ENCODE measurements at regions not wholly inside any gene's neighbourhood (a gene's known extent, or its start where the extent isn't known, plus 50 kb on each side); places are given as distances from the start of the nearest gene placed in this dataset.

DNA sequence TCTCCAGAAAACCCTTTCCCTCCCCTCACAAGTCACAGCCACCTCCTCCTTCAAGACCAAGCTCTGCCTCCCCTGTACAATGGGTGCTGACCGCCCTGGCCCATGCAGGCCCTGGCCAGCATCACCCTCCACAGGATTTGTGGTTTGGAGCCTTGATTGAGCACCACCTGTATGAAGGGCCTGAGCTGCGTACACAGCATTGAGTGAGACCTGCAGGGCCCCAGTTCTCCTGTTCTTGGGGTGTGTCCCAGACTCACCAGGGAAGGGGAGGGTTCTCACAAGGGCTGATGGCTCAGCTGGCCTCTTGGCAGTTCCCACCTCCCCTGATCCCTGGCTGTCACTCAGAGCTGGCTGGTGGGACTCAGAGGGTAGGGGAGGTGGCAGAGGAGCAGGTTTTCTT is 63.7 kb upstream of the IER5L start:
- DNase-seq (ENCODE audit: low spot score) = no peak

DNA sequence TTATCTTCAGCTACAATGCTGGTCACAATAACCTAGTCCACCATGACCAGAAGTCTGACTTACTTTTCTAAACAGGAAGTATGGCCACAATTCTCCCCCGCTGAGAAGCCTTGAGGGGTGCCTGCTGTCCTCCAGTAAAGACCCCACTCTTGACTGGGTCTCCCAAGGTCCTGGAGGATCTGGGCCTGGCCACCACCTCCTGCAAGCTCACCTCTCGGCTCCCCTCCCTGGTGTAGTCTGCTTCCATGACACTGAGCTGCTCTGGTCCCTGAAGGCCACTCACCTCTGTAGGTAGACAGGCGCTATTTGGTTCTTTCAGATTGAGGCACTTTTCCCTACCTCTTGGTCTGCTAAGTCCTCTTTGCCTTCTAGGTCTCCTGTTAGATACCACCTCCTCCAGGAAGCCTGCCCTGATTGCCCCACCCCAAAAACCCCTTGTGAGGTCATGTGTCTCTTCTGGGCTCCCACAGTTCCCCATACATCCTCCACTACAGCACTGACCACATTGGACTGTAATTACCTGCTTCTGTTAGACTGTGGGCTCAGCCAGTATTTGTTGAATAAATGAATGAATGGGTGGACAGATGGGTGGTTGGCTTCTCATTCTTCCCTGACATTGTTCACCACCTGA is 62.6 kb upstream of the IER5L start:
- no peak for DNase-seq (ENCODE audit: low spot score)

DNA sequence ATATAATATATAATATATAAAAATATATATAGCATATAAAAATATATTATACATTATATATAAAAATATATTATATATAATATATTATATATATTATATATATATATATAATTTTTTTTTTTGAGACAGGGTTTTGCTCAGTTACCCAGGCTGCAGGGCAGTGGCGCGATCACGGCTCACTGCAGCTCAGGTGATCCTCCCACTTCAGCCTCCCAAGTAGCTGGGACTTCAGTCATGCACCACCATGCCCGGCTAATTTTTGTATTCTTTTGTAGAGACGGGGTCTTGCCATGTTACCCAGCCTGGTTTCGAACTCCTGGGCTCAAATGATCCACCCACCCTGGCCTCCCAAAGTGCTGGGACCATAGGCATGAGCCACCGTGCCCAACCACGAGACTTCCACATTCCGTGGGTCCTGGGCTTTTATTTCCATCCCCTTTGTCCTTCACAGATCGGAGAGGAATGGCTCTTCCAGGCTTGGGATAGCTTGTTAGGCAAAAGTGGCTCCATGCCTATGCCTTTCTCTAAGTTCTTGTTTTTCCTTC is 62.0 kb upstream of the IER5L start:
- DNase-seq (ENCODE audit: low spot score) = no peak

DNA sequence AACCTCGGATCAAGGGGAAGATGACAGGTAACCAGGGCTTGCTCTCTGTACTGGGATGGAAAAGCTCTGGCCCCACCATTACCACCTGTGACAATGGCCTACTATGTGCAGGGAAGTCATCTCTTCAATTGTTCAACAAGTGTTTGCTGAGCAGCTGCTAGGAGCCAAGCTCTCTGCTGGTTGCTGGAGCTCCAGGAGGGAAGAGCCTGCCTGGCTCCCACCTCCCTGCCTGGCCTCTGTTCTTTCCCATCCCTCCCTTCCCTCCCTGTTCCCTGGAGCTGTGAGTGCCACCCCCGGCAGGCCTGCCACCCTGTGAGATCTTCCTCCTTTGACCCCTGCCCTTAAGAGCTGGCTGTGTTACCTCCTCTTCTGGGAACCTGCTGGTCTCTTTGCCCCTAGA is 59.7 kb upstream of the IER5L start:
- no peak for DNase-seq (ENCODE audit: low spot score)

DNA sequence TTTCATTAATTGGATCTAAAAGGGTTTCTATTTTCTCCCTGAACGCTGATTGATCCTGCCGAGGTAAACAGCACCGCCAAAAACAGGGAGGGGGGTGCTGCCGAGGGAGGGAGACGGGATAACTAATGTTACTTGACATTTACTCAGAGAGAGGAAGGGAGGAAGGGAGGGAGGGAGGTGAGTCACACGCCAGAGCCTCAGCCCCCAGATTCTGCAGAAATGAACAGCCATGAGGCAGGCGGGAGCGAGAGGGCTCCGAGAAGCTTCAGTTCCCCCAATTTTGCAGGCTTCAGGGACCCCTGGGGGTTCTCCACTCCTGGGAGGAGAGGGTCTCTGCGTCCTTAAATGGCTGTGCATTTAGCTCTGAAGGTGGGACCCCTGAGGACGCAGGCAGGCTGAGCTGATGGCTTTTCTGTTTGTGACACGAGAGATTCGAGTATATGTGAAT is 59.1 kb upstream of the IER5L start:
- no peak for DNase-seq (ENCODE audit: low spot score)

DNA sequence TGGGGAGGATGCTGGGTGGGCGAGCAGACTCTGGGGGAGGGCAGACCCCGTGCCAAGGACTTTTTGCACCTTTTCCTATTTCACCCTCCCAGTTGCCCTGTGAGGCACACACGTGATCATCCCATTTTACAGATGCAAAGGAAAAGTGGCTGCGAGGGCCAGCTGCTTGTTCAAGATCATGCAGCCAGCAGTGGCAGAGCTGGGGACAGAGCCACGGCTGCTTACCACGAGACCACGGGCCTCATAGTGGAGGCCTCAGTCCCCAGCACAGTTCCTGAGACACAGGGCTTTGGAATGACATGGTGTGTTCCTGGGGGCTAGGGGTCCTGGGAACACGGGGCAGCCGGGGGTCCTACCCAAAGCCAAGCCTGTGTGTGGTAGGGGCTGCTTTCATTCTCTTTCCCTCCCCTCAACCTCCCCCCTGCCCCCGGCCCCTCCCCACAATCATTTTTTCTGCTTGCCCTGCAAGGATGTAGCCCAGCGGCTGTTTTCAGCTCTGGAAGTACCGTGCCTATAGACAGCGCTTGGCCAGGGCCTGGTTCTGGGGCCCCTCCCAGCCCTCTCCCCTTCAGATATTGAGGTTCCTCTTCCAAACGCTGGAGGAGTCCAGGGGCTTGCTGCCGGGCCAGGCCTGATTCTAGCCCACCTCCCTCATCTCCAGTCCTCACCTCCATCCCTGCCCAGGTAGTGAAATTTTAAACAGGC is 58.5 kb upstream of the IER5L start:
- DNase-seq (ENCODE audit: low spot score) = no peak

DNA sequence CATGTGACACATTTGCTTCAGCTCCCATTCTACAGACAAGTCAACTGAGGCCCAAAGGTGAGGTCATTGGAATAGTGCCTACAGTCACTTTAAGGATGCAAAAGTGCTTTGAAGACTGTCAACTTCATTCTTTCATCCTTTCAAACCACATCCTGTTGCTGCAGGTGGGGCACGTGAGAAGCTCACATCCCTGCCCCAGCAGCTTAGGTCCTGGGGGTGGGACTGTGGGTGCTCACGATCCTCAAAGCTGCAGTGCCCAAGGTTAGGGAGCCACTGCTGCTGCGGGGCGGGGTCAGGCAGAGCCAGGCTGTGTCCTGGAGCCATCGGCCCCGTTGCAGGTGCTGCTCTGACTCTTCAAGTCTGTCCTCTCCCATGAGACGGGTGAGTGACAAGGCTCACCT is 57.9 kb upstream of the IER5L start:
- no peak for DNase-seq (ENCODE audit: low spot score)

DNA sequence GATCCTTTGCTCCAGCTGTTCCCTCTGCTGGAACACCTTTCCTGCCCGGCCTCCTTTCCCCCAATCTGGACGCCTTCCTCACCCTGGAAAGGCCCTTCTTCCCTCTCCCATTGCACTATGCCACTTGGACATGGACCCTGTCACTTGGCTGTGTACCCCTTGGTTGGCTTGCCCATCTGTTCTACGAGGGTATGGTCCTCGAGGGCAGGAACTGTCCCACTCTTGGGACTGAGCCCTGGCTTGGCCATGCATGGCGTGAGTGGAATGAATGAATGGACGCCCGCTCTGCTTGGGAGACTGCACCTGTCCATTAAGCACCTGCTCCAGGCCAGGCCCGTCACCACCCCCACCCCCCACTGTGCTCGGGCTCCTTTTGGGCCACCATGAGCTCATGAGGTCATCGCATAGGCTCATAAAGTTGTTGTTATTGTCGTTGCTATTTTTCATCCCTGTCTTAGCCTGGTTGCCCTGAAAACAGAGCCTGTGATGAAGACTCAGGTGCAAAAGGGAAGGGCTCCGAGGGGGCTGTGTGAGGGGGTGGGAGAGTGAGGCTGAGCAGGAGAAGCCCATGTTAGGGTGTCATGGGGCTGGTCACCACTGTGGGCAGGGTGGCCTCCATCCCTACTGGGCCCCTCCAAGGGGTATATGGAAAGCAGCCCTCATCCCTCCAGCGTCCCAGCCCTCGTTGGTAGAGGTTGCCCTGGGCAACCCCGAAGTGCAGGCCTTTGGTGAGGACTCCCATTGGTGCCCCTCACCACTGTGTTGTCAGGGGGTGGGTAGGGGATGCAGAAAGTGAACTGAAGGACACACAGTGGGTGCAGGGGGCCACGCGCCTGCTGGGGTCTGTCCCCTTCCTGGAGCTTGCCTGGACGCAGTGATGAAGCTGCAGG is 57.2 kb upstream of the IER5L start:
- DNase-seq (ENCODE audit: low spot score) = no peak

DNA sequence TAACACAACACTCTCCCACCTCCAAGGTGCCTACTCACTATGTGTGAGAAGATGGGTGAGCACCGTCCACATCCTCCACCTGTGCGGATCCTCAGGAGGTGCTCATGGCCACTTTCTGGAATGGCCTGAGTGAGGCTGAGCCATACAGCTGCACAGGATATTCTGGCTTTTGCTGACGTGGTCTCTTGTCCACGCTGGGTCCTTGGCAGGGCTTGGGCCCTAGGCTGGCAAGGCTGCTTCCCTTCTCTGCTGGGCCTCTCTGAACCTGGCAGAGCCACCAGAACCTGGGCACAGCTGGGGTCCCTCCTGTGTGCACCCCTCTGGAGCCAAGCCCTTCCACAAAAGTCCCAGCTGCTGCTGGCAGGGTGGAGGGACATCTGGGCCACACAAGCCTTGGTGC is 56.4 kb upstream of the IER5L start:
- no peak for DNase-seq (ENCODE audit: low spot score)

DNA sequence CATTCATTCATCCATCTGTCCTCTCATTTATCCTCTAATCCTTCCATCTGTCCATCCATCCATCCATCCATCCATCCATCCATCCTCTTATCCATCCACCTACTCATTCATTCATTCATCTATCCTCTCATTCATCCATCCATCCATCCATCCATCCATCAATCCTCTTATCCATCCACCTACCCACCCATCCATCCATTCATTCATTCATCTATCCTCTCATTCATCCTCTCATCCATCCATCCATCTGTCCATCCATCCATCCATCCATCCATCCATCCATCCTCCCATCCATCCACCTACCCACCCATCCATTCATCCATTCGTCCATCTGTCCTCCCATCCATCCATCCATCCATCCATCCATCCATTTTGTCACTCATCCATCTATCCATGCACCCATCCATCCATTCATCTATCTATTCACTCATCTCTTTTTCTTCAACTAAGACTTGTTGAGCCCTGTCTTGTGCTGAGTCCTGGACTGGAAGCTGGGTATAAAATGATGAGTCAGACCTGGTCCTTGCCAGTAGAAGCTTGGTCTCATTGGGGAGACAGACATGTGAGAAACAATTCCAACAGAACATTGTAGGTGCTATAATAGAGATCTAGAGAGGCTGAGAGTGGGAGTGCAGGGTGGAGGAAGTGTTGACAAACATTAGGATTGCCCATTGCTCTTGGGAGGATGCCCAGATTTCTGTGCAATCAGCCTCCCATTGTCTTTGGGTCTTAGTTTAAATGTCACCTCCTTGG is 55.0 kb upstream of the IER5L start:
- no peak for DNase-seq (ENCODE audit: low spot score)

DNA sequence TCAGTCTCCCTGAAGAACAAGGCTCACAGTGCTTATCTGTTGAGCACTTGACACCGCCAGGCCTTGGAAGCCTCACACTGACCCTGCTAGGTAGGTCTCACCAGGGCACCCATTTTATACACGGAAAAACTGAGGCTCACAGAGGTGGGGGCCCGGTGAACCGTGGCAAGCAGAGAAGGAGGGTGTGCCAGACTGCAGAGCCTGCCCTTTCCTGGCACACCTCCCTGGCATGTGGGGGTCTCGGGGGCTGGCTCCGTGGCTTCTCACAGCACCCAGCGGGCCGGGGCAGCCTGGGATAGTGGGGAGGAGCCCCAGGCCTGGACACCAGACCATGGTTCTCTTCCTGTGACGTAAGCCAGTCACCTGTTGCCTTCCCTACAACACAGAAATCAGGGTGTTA is 53.7 kb upstream of the IER5L start:
- no peak for DNase-seq (ENCODE audit: low spot score)

DNA sequence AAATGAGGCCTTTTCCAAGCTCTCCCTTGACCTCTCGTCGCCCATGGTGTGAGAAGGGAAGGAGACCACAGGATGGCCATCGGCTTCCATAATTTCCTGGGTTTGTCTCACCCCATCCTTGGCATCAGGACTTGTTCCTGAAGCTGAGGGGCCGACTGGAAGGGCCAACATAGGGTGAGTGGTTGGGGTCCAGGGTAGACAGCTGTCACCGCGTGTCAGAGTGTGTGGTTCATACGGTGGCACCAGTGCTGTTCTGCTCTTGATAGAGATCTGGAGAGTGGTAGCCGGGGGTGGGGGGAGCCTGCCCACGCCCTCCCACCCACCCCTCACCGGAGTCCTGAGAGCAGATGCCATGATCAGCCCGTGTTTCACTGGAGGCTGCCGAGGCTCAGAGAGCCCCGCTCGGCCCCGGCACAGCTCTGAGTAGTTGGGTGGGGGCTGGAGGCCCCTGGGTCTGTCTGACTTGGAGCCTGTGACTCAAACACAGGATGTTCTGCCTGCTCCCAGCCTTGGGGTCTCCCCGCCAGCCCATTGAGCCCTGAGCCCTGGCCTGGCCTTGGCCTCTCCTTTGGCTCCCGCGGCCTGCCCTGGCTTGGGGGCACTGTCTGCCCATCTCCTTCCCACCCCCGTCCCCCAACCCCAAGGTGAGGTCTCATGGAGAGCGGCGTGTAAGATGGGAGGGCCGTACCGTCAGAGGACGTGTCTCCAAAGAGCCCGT is 53.1 kb upstream of the IER5L start:
- no peak for DNase-seq (ENCODE audit: low spot score)

DNA sequence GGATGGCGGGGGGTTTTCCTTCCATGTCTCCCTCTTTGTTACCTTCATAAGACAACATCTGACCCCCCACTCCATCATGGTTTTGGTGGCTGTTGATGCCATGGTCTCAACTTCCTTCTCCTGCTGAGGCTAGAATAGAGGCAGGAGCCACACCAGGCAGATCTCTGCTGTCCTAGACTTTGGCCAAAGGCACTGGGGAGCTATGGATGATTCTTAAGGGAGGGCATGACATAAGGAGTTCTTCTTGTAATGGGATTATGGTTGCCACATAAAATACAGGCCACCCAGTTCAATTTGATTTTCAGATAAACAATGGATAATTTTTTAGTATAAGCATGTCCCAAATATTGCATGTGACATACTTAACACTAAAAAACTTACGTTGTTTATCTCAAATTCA is 52.2 kb upstream of the IER5L start:
- DNase-seq (ENCODE audit: low spot score) = no peak
